A673 (cell line): ENCODE measurements at regions not wholly inside any gene's neighbourhood (a gene's known extent, or its start where the extent isn't known, plus 50 kb on each side); places are given as distances from the start of the nearest gene placed in this dataset.

Experiments
- BruUV-seq: library from RNA; stranded (reverse); fragments of 400-500 nt; replicated peaks from 2 replicates; lab custom pipeline; 2021; lab: Mats Ljungman, UMichigan
- CTCF ChIA-PET: fragments of 300-600 bp; sonication (Branson Sonifier 250); formaldehyde crosslinking; loops from one replicate; lab custom pipeline; 2022; ENCODE audit warnings: antibody characterized with exemption; lab: Charles Lee
- POLR2A ChIA-PET: fragments of 300-600 bp; sonication (Branson Sonifier 250); formaldehyde crosslinking; loops from one replicate; lab custom pipeline; 2022; ENCODE audit warnings: antibody characterized with exemption; ENCODE audit not compliant: low non-redundant PET; lab: Charles Lee
- DNase-seq: peaks from one replicate; pipeline ENCODE4 v3.0.0-alpha.2; 2015; ENCODE audit warnings: low spot score
- H3K27ac ChIP-seq: fragments of 200-600 bp; sonication (generic); 2 replicates; pipeline ENCODE4 v1.5.1; 2016; ENCODE audit warnings: mixed run types, low read depth, mild to moderate bottlenecking, mixed read lengths, antibody characterized with exemption, low read length; ENCODE audit not compliant: poor library complexity, severe bottlenecking
- H3K27me3 ChIP-seq: fragments of 200-600 bp; sonication (generic); replicated peaks from 2 replicates; pipeline ENCODE4 v1.6.1; 2017; ENCODE audit warnings: mixed run types, low read depth, mild to moderate bottlenecking, mixed read lengths, antibody characterized with exemption, low read length; ENCODE audit not compliant: insufficient read depth, poor library complexity
- H3K36me3 ChIP-seq: fragments of 200-600 bp; sonication (generic); 2 replicates; pipeline ENCODE4 v1.6.1; 2016; ENCODE audit warnings: mixed run types, mild to moderate bottlenecking, mixed read lengths, antibody characterized with exemption, low read length; ENCODE audit not compliant: insufficient read depth, poor library complexity, severe bottlenecking
- H3K4me1 ChIP-seq: fragments of 200-600 bp; sonication (generic); 2 replicates; pipeline ENCODE4 v1.6.1; 2017; ENCODE audit warnings: mixed run types, mild to moderate bottlenecking, mixed read lengths, antibody characterized with exemption, low read length; ENCODE audit not compliant: insufficient read depth, poor library complexity, severe bottlenecking
- H3K4me3 ChIP-seq: fragments of 200-600 bp; sonication (generic); 2 replicates; pipeline ENCODE4 v1.5.1; 2016; ENCODE audit warnings: low read depth, mixed run types, mild to moderate bottlenecking, mixed read lengths, low read length; ENCODE audit not compliant: poor library complexity, severe bottlenecking
- H3K9me3 ChIP-seq: fragments of 200-600 bp; sonication (generic); 2 replicates; pipeline ENCODE4 v1.6.1; 2016; ENCODE audit warnings: mixed run types, low read depth, mild to moderate bottlenecking, mixed read lengths, antibody characterized with exemption, low read length; ENCODE audit not compliant: poor library complexity, severe bottlenecking
- EZH2 ChIP-seq: fragments of 200-600 bp; sonication (generic); IDR thresholded peaks from 2 replicates; pipeline ENCODE4 v1.6.1; 2017; ENCODE audit warnings: borderline replicate concordance, low read depth, mild to moderate bottlenecking, mixed read lengths, antibody characterized with exemption, low read length; ENCODE audit not compliant: poor library complexity, severe bottlenecking
- intact Hi-C: fragments of 100-400 bp; cut with micrococcal nuclease; formaldehyde crosslinking; loops from one replicate; pipeline ENCODE4 v1.10.0; 2022; ENCODE audit not compliant: unreplicated experiment
- TF ChIP-seq, protein P1 (sequence below): fragments of 300-800, 200-600 bp; sonication (generic); conservative IDR thresholded peaks from 2 replicates; pipeline ENCODE4 v1.5.1; 2017; ENCODE audit warnings: low read depth, mild to moderate bottlenecking, antibody characterized with exemption, low read length, moderate library complexity, mixed read lengths

DNA sequence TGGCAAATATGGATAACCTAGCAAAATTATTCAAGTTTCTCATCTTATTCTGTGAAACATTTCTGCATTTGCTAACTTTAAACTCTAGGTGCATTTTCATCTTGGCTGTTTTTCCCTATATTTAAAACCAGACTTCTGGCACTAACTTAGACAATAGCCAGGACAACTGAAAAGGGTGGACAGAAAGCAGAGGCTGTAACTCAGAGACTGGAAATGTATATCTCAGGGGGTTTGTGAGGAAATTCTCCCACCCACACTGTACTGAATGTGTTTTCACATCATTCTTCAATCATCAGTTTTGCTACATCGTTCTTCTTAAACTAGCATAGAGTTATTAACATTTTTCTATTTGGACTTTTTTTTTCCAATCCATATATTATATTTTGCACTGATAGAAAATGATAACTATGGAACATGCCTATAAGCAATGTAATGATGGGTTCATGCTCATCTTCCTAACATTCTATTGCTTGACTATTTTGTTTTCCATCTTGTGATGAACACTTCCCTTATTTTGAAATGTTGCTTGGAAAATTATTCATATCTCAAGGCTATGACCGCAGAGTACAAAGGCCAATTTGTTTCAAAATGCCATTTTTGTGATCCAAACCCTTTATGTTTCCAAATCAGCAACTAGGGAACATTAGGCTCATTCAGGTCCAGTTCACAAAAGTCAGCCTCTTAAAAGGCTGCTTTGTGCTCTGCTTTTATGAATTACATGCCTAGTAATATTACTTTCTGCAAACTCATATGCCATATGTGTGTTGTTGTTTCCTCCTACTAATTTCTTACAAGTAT is 125.8 kb upstream of the CDH19 start:
- BruUV-seq = no TSS peak
- H3K4me3 ChIP-seq = no peak overlapping the region
- CTCF ChIA-PET = no interaction called here

DNA sequence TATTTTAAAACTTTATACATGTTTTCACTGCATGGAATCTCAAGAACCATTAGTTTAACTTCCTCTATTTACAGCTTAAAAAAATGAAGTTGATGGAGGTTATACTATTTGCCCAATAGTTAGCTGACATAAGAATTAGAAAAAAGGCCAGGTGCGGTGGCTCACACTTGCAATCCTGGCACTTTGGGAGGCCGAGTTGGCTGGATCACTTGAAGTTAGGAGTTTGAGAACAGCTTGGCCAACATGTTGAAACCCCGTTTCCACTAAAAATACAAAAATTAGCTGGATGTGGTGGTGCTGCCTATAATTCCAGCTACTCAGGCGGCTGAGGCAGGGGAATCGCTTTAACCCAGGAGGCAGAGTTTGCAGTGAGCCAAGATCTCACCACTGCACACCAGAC is 125.1 kb upstream of the CDH19 start:
- Histone ChIP-seq H3K9me3 (no peaks in the 10 kb centered on the region), H3K27me3 (no peaks in the 10 kb centered on the region), H3K4me1 (no peaks in the 10 kb centered on the region), H3K27ac (no peak overlapping the region), H3K4me3 (no peak overlapping the region), H3K36me3 (no peaks in the 10 kb centered on the region)
- DNase-seq = no peak
- no peak for TF ChIP-seq EZH2
- TF ChIP-seq, protein P1, sequence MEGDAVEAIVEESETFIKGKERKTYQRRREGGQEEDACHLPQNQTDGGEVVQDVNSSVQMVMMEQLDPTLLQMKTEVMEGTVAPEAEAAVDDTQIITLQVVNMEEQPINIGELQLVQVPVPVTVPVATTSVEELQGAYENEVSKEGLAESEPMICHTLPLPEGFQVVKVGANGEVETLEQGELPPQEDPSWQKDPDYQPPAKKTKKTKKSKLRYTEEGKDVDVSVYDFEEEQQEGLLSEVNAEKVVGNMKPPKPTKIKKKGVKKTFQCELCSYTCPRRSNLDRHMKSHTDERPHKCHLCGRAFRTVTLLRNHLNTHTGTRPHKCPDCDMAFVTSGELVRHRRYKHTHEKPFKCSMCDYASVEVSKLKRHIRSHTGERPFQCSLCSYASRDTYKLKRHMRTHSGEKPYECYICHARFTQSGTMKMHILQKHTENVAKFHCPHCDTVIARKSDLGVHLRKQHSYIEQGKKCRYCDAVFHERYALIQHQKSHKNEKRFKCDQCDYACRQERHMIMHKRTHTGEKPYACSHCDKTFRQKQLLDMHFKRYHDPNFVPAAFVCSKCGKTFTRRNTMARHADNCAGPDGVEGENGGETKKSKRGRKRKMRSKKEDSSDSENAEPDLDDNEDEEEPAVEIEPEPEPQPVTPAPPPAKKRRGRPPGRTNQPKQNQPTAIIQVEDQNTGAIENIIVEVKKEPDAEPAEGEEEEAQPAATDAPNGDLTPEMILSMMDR = no peak
- ChIA-PET CTCF (no interaction called here), POLR2A (no interaction called here)
- intact Hi-C loops = no loop called here
- no TSS peak for BruUV-seq

More for the DNA sequence above, 125.8 kb upstream of the CDH19 start:
- no peak overlapping the region for H3K27ac ChIP-seq
- TF ChIP-seq, protein P1 = no peak
- TF ChIP-seq EZH2 = no peak
- no peaks in the 10 kb centered on the region for H3K36me3 ChIP-seq
- no peaks in the 10 kb centered on the region for H3K4me1 ChIP-seq
- no peak for DNase-seq
- no peaks in the 10 kb centered on the region for H3K27me3 ChIP-seq
- POLR2A ChIA-PET = no interaction called here
- no peaks in the 10 kb centered on the region for H3K9me3 ChIP-seq
- intact Hi-C loops = no loop called here

DNA sequence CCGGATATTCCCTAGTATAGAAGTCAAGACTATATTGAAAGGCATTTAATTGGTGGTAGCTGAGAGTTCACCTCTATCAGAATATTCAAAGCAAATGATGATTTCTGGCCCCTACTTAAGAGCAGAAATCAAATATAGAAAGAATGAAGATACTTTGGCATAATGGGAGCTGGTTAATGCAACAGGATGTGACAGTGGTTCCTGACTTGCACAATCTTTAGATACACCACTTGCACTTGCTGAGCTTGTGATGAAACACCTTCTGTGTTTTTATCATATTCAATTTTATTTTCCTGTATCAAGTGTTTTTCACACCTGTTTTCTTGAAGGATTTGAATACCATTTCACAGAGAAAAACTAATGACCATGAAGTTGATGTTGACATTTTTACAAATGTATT is 124.1 kb upstream of the CDH19 start:
- no peak for TF ChIP-seq EZH2
- TF ChIP-seq, protein P1 = no peak
- Histone ChIP-seq H3K9me3 (no peaks in the 10 kb centered on the region), H3K27me3 (no peaks in the 10 kb centered on the region), H3K4me1 (no peaks in the 10 kb centered on the region), H3K36me3 (no peaks in the 10 kb centered on the region), H3K27ac (no peak overlapping the region), H3K4me3 (no peak overlapping the region)
- peak; percentile 24 for DNase-seq
- CTCF ChIA-PET = no interaction called here
- POLR2A ChIA-PET = no interaction called here
- intact Hi-C loops = no loop called here
- BruUV-seq = no TSS peak
